ENCODE measurements at regions not wholly inside any gene's neighbourhood (a gene's known extent, or its start where the extent isn't known, plus 50 kb on each side); places are given as distances from the start of the nearest gene placed in this dataset.
"Not testable (repeated sequence)": the region's sequence is repeated elsewhere in the genome, so short reads cannot be mapped to it uniquely, and the experiment has no call there.

GRCh38 chr2:60230596-60230995, 322.9 kb downstream of the BCL11A start:
- no peak for DNase-seq

GRCh38 chr2:60230037-60230436, 323.4 kb downstream of the BCL11A start:
- DNase-seq: no peak

DNA sequence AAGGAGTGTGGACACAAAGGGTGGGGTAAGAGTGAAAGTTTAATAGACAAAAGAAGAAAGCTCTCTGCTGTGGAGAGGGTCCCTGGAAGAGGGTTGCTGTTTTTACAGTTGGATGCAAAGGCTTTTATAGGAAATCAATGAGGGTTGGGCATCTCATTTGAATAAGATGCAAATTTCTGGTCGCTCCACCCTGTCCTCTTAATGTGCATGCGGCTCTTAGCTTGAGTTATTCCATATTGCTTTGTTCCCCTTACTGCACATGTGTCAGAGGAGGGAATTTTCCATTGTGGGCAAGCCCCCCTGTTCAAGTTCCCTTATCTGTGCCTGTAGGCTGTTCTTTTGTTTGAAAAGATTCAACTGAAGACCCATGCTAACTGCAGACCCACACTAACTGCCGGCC, 326.5 kb downstream of the BCL11A start:
- DNase-seq: no peak

- DNase-seq: no peak
Measured at GRCh38 chr2:60226191-60226590, 327.3 kb downstream of the BCL11A start.

DNA sequence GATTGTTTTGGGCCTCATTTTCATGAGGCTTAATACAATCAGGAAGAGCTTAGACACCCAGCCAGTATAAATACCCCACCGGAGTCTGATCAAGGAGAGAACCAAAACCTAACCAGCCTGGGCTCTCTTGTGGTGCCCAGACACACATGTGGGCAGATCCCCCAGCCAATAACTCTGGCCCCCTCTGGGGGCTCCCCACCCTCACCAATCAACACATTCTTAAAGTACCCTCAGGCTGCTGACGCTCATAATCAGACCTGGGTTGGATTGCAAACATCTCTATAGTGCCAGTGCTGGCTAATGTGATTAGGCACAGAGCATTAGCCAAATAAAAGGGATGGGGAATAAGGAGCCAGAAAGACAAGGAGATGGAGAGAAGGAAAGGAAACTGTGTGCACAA, 329.6 kb downstream of the BCL11A start:
- no peak for DNase-seq

DNA sequence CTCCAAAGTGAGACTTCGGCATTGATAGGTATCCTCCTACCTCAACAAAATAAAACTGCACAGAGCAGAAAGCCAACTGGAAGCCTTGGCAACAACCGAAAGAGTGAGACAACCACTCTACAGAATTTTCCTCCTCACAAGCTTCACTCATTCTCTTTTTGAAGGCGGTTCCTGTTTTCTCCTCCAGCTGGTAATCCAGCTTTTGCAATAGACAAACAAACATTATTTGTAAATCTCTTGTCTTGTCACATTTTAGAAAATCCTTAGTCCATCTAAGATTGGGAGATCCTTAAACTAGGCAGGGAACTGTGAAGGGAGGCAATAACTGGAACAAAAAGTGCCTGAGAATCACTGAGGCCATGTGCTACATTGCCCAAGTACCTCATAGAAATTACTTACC, 332.4 kb downstream of the BCL11A start:
- no peak for DNase-seq

DNA sequence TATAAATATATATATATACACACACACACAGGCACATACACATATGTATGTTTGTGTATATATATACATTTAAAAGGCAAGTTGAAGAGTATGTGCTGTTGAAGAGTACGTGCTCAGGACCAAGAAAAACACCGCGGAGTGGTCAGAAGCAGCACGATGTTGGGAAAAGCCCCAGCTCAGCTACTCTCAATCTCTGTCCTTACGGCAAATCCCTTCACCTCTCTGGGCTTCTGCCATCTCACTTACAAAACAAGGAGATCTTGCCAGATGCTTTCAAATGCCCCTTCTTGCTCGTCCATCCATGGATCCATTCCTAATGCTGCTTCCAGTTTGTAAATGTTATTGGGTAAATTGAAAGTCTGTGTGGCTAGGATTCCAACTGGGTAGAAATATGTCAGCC, 333.9 kb downstream of the BCL11A start:
- DNase-seq: no peak

DNA sequence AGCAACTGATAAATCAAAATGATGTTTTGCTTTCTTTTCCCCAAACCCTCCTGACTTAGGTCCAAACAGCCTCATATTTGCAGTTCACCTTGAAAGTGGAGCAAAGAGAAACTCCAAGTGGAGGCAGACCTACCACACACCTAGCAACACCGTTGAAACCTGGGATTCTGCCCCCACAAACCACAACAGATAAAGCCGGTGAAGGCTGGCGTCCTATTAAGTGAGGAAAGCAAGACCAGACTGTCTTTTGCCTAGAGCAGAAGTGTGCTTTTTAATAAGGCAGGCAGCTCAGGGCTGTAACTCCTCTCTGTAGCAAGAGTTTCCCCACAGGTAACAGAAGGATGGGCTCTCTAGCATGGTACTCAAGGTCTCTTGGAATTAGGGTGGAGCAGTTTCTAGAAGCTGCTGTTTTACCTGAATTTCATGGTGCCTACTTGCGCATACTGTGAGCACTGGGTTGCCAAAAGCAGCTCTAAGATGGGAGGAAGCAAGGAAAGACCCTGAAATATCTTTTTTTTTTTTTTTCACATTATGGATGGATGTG, 336.9 kb downstream of the BCL11A start:
- no peak for DNase-seq

DNA sequence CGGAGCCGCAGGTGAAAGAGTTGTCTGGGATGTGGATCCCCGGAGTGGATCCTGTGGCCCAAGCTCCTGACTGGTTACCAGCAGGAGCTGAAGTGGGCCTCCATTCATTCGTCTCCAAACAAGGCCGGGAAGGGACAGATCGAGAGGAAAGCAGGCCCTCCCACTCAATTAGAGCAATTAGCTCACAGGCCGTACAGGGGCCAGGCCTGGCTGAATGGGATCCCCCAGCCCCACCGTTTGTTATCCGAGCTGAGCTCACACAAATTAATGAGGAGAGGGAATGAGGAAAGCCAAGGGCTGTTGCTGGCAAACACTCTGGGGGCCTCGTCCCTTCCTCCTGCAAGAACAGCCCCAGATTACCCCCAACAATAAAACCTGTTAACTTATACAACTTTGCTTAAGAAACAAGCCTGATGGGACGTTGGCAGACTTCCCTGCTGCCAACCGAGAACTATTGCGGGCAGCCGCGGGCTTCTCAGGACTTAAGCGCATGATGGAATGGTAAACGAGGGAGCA, 338.0 kb downstream of the BCL11A start:
- no peak for DNase-seq

- no peak for DNase-seq
Measured at GRCh38 chr2:60214626-60214875, 338.9 kb downstream of the BCL11A start.

DNA sequence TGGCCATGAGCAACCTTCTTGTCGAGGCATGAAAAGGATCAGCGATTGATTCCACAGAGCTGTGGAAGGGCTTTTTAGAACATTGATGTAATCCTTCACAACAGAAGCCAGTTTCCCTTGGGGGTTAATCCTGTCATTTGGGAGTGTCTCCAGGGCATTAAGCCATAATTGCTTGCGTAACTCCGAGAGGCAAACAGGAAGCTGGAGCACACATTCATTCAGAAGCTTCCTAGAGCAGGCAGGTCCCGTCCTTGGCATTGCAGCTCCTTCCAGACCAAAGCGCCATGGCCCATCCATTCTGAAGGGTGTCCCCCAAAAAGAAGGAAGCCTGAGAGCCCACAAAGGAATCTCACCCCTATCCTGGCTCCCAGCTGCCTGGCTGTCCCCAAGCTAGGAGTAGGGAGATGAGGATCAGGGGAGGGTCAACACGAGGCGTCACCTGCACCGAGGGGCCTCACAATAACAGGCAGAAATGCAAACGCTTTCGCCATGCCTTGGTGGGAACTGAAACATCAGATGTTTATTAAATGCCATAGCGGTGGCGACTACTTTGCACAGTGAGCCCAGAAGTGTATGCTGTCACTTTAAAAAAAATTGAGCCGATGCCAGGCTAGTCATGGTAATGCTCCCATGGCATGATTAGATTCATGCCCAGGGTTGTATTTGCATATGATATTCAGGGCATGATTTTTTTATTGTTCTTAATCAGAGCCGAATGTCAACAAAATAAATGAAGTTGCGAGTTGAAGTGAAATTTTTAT, 339.4 kb downstream of the BCL11A start:
- no peak for DNase-seq

GRCh38 chr2:60212181-60212945, 341.1 kb downstream of the BCL11A start:
- DNase-seq: no peak

DNA sequence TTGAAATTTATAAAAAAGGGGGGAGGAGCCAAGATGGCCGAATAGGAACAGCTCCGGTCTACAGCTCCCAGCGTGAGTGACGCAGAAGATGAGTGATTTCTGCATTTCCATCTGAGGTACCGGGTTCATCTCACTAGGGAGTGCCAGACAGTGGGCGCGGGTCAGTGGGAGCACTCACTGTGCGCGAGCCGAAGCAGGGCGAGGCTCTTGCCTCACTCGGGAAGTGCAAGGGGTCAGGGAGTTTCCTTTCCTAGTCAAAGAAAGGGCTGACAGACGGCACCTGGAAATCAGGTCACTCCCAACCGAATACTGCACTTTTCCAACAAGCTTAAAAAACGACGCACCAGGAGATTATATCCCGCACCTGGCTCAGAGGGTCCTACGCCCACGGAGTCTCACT, 364.4 kb downstream of the BCL11A start:
- not testable (repeated sequence) for DNase-seq

GRCh38 chr2:60175290-60175689, 378.2 kb downstream of the BCL11A start:
- no peak for DNase-seq

DNA sequence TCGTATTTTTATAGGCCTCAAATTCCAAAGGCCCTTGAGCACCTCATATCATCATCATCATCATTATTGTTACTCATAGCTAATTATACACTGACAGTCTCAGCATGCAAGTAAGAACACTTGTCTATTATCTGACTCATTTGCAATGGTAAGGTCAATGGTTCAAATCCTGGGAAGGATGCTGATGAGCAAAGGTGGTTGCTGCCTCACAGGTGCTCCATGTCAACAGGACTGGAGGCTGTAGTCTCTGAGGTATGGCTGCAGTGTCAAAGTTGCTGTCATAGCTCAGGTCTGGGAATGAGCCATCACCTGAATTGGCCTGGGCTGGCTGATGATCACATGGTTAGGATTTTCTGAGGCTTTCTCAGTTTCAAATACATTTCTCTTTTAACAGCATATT, 379.3 kb downstream of the BCL11A start:
- DNase-seq: no peak

- DNase-seq: no peak
Measured at GRCh38 chr2:60172801-60173200, 380.7 kb downstream of the BCL11A start.

GRCh38 chr2:60170272-60170671, 383.2 kb downstream of the BCL11A start:
- DNase-seq: no peak

- DNase-seq: no peak
Measured at GRCh38 chr2:60168247-60168646, 385.2 kb downstream of the BCL11A start.

DNA sequence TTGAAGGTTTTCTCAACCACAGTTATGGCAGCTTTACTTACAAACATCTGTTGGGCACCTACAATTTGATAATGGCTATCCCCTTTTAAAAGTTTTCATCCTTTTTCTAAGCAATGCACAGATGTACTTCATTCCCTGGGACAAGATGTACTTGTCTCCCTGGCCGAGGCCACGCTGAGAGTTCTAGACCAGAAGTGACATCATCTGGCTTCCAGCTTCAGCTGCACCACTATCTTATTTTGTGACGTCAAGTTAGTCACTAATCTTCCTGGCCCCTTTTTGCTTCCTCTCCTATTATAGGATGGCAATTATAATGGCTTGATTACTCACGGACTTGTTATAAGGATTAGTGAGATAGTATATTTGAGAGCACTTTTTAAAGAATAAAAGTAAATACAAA, 386.4 kb downstream of the BCL11A start:
- no peak for DNase-seq

DNA sequence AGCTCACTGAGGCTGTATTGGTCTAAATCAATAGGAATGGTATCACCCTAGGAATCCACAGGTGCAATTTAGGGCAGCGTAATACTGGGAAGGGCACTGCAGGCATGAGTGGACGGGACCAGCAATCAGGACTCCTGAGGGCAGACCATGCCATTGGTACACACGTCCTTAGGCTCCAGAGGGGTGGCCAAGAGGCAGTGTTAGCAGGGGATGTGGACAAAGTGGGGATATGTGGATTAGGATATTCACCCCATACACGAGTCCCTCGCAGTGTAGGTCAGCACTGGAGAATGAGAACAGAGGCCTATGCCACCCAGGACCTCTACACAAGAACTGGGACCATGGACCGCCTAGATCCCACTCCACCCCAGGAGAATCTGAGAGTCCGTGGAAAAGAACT, 389.8 kb downstream of the BCL11A start:
- no peak for DNase-seq

DNA sequence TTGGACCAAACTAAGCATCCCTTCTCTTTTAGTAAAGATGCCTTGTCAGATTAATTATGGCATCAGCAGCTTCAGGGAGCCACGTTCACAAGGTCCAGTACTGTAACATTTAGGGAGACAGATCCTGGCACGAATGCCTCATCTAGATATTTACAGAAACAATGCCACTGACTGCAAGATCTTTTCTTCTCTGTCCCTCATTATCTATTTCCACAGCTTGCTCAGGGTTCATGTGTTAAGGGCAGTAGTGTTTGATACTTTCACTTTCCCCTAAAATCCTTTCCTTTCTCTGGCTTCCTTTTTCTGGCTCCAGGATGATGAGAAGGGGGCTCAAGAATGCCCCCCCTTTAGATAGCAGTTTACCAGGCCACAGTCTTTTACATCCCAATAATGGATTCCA, 393.9 kb downstream of the BCL11A start:
- DNase-seq: no peak

GRCh38 chr2:60158262-60158661, 395.2 kb downstream of the BCL11A start:
- no peak for DNase-seq

DNA sequence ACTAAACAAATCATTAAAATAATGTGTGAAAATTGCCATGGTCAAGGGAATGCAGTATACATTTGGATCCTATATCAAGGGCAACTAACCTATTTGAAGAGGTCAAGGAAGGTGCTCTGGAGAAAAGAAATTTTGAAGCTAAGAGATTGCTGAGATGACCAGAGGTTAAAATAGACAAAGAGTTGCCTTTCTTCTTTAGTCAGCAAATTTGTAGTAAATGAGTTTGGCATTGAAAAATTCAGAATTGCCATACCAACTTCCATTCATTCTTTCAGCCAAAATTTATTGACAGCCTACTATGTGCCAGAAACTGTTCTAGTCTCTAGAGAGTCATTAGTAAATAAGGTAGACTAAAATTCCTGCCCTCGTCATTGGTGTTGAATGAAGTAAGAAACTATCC, 396.2 kb downstream of the BCL11A start:
- no peak for DNase-seq

DNA sequence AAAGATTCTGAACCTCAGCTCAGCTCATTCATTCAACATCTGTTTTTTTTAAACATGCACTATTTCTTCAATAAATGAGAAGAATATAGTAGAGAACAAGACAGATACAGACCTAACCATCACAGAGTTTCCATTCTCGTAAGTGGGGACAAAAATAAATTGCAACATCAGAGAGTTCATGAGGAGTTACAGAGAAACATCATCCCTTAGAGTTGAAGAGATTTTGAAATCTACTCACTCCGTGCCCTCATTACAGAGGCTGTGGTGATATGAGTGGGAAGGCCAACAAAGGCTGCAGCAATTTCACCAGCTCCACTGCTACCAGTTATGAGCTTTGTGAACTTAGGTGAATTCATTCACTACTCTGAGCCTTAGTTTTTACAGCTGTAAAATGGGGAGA, 399.3 kb downstream of the BCL11A start:
- no peak for DNase-seq
